Tibial nerve (tissue), 4 donors: ENCODE measurements at regions not wholly inside any gene's neighbourhood (a gene's known extent, or its start where the extent isn't known, plus 50 kb on each side); places are given as distances from the start of the nearest gene placed in this dataset. TPM values are rescaled to one million over a fixed set of nuclear protein-coding genes. Genes with fewer than 3 reads are reported as not detected.

ENCODE experiments used
- DNase-seq, 2 donors: peaks; one replicate each; pipeline ENCODE4 v3.0.0-alpha.2; 2019; ENCODE audit warnings: low spot score in 2 of 2
- H3K27ac ChIP-seq, 4 donors: fragments of 200-600 bp; sonication (generic) in 3 of 4; one replicate each; pipeline ENCODE4 v1.5.1; 2017 to 2019; ENCODE audit warnings: mild to moderate bottlenecking in 1 of 4
- H3K27me3 ChIP-seq, 2 donors: fragments of 200-600 bp; sonication (generic) in 1 of 2; one replicate each; pipeline versions ENCODE4 v1.5.1 to v1.6.0; 2017 to 2019
- H3K36me3 ChIP-seq, 3 donors: fragments of 200-600 bp; sonication (generic); one replicate each; pipeline ENCODE4 v1.5.1; 2018 to 2019
- H3K4me1 ChIP-seq, 4 donors: fragments of 200-600 bp; sonication (generic) in 3 of 4; one replicate each; pipeline ENCODE4 v1.5.1; 2017 to 2019
- H3K4me3 ChIP-seq, 4 donors: fragments of 200-600 bp; sonication (generic) in 3 of 4; one replicate each; pipeline ENCODE4 v1.5.1; 2017 to 2019; ENCODE audit warnings: mild to moderate bottlenecking in 1 of 4, moderate library complexity in 1 of 4
- H3K9me3 ChIP-seq, 4 donors: fragments of 200-600 bp; sonication (generic) in 3 of 4; one replicate each; pipeline ENCODE4 v1.5.1; 2017 to 2019
- EP300 ChIP-seq, 2 donors: sonication (generic); formaldehyde crosslinking; IDR thresholded peaks; one replicate each; pipeline ENCODE4 v1.6.1; 2017; ENCODE audit warnings: antibody characterized with exemption in 2 of 2, mild to moderate bottlenecking in 1 of 2
- POLR2A ChIP-seq, 2 donors: fragments of 450-650 bp; IDR thresholded peaks; one replicate each; pipeline ENCODE4 v1.6.1; 2017; ENCODE audit warnings: antibody characterized with exemption in 2 of 2, mild to moderate bottlenecking in 2 of 2, moderate library complexity in 2 of 2
- WGBS, 2 donors: methylation state at CpG; one replicate each; pipeline ENCODE4 v1.1.5; 2018; 5-methylcytosine and 5-hydroxymethylcytosine counted together
- small RNA-seq: library from RNA; depleted of rRNA; stranded (forward); fragments of <200 nt; gene quantifications from one replicate; pipeline ENCODE3, GENCODE V24; 2016
- TF ChIP-seq, protein P1 (sequence below), 5 experiments: fragments of 200-600 bp in 3 of 5; fragments of 450-650 bp in 2 of 5; sonication (generic) in 3 of 5; IDR thresholded peaks; one replicate each; pipeline ENCODE4 v1.5.1; 2016 to 2019; ENCODE audit warnings: antibody characterized with exemption in 5 of 5, mild to moderate bottlenecking in 3 of 5, moderate library complexity in 2 of 5

DNA sequence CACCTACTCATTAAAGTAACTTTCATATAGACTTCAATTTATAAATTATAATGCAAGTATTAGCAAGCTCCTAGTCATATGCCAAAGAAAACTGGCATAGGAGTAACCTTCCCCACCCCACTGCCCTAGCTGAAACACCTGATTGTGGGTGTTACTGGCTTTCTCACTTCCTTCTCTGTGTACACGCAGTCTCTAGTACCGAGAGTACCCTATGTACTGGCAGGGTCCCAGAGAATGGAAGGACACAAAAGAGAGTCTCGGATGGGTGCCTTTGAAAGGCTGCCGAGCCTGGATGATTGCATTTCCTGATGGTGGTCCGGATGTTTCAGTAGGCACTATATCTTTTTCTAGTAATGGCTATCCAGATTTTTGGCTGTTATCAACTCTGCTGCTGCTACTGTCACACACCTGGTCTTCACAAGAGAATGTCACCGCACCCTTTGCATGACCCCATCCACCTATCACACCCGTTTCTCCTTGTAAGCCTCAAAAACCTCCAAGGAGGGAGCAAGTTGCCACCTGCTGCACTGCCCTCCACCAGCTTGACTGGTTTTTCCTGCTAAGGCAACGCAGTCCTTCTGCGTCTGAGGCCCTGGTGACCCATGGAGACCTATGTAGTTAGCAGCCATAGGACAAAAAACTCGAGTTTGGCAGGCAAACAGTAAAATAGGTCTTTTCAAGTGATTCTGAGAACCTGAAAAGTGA, 53.8 kb upstream of the CLINT1 start:
- DNase-seq, result no peak
- H3K27me3 ChIP-seq, result no peaks in the 10 kb centered on the region
- no peak overlapping the region for H3K27ac ChIP-seq
- no peaks in the 10 kb centered on the region for H3K9me3 ChIP-seq
- TF ChIP-seq, protein P1, sequence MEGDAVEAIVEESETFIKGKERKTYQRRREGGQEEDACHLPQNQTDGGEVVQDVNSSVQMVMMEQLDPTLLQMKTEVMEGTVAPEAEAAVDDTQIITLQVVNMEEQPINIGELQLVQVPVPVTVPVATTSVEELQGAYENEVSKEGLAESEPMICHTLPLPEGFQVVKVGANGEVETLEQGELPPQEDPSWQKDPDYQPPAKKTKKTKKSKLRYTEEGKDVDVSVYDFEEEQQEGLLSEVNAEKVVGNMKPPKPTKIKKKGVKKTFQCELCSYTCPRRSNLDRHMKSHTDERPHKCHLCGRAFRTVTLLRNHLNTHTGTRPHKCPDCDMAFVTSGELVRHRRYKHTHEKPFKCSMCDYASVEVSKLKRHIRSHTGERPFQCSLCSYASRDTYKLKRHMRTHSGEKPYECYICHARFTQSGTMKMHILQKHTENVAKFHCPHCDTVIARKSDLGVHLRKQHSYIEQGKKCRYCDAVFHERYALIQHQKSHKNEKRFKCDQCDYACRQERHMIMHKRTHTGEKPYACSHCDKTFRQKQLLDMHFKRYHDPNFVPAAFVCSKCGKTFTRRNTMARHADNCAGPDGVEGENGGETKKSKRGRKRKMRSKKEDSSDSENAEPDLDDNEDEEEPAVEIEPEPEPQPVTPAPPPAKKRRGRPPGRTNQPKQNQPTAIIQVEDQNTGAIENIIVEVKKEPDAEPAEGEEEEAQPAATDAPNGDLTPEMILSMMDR (IDR thresholded peaks at IDR 0.05), result no peak
- TF ChIP-seq EP300 (IDR thresholded peaks at IDR 0.05) (no peak), POLR2A (IDR thresholded peaks at IDR 0.05) (no peak)
- H3K4me1 ChIP-seq, result peaks cover 0 to 23% (median 0%) of the 10 kb centered on the region in 4 donors
- no peaks in the 10 kb centered on the region for H3K36me3 ChIP-seq
- H3K4me3 ChIP-seq, result no peak overlapping the region
- WGBS, 2 donors, result 59 to 73% methylated on average over 10 of the region's 10 CpGs

DNA sequence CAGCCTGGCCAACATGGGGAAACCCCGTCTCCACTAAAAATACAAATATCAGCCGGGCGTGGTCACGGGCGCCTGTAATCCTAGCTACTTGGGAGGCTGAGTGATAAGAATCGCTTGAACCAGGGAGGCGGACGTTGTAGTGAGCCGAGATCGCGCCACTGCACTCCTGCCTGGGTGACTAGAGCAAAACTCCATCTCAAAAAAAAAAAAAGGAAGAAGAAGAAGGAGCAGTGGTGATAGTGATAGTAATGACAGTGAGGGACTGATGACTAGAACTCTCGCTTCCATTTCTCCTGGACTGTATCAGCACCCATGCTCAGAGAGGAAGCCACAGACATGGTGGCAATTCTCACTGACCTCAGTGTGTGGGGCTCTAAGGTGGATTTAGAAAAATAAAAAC, 52.6 kb upstream of the CLINT1 start:
- TF ChIP-seq POLR2A (IDR thresholded peaks at IDR 0.05) (no peak), EP300 (IDR thresholded peaks at IDR 0.05) (no peak)
- TF ChIP-seq, protein P1 (IDR thresholded peaks at IDR 0.05), result no peak

More for the DNA sequence above, 52.6 kb upstream of the CLINT1 start:
- no peak for DNase-seq
- 89 to 96% methylated on average over 12 of the region's 12 CpGs for WGBS, 2 donors
- no peaks in the 10 kb centered on the region for H3K36me3 ChIP-seq
- H3K4me1 ChIP-seq, result peaks cover 0 to 13% (median 0%) of the 10 kb centered on the region in 4 donors
- H3K27me3 ChIP-seq, result no peaks in the 10 kb centered on the region
- H3K27ac ChIP-seq, result no peak overlapping the region
- no peaks in the 10 kb centered on the region for H3K9me3 ChIP-seq
- no peak overlapping the region for H3K4me3 ChIP-seq

Small RNAs in the stretch of these regions (small RNA-seq; reads per million reads assigned to genes)
- not detected for gene AC091979.2
- 0.47 reads per million for gene RNU2-48P
